GM10248 (cell line): ENCODE measurements at regions not wholly inside any gene's neighbourhood (a gene's known extent, or its start where the extent isn't known, plus 50 kb on each side); places are given as distances from the start of the nearest gene placed in this dataset.

Experiments
- CTCF ChIA-PET: fragments of 300-600 bp; sonication (Branson Sonifier 250); formaldehyde crosslinking; extraction: SDS; loops from one replicate; lab custom pipeline; 2021; ENCODE audit warnings: antibody characterized with exemption; lab: Yijun Ruan, JAX
- POLR2A ChIA-PET: fragments of 350-650 bp; sonication (Branson Sonifier 250); formaldehyde crosslinking; extraction: SDS; loops from one replicate; lab custom pipeline; 2020; ENCODE audit warnings: antibody characterized with exemption; lab: Yijun Ruan, JAX
- DNase-seq: peaks from one replicate; pipeline ENCODE4 v3.0.0; 2012; ENCODE audit errors: extremely low spot score
- TF ChIP-seq, protein P1 (sequence below): IDR thresholded peaks from 2 replicates; pipeline ENCODE4 v1.5.1; 2012; ENCODE audit warnings: mild to moderate bottlenecking, low read depth; ENCODE audit errors: extremely low read depth, missing control alignments, control extremely low read depth

DNA sequence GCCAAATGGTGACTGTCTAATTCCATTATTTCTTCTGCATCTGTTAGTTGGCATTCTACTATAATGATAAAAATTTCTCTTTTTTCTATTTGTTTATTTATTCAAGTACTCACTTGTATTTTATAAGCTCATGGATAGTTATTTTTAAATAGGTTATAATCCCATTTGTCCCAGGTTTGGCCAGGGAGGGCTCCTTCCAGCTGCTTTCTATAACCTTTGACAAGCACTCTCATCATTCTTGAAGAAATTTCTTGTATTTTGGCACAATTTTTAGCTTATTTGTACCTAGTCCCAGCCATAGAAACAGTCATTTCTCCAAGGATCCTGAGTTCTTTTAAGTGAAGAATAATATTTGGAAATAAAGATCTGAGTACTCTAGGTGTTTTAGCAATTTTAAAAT, 1038.6 kb upstream of the AGA start:
- no peak for DNase-seq
- ChIA-PET POLR2A (no interaction called here), CTCF (no interaction called here)
- TF ChIP-seq, protein P1, sequence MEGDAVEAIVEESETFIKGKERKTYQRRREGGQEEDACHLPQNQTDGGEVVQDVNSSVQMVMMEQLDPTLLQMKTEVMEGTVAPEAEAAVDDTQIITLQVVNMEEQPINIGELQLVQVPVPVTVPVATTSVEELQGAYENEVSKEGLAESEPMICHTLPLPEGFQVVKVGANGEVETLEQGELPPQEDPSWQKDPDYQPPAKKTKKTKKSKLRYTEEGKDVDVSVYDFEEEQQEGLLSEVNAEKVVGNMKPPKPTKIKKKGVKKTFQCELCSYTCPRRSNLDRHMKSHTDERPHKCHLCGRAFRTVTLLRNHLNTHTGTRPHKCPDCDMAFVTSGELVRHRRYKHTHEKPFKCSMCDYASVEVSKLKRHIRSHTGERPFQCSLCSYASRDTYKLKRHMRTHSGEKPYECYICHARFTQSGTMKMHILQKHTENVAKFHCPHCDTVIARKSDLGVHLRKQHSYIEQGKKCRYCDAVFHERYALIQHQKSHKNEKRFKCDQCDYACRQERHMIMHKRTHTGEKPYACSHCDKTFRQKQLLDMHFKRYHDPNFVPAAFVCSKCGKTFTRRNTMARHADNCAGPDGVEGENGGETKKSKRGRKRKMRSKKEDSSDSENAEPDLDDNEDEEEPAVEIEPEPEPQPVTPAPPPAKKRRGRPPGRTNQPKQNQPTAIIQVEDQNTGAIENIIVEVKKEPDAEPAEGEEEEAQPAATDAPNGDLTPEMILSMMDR = no peak

DNA sequence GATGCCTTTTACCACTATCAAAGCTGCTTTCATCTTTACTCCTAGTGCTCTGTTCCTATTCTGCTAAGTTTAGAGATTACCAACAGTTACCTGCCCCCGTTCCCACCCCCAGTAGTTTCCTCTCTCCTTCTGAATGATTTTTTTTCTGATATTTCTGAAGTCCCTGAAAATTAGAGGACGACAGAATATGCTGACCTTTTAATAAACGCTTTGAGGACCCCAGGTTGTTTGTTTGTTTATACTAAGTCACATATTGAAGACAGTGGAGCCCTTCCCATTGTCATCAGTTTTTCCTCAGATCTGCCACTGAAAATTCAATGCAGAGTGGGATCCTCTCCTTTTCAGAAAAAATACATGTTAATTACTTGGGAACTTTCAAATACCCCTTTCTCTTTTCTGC, 1039.3 kb upstream of the AGA start:
- CTCF ChIA-PET = no interaction called here
- POLR2A ChIA-PET = no interaction called here
- TF ChIP-seq, protein P1 = no peak
- DNase-seq = no peak

DNA sequence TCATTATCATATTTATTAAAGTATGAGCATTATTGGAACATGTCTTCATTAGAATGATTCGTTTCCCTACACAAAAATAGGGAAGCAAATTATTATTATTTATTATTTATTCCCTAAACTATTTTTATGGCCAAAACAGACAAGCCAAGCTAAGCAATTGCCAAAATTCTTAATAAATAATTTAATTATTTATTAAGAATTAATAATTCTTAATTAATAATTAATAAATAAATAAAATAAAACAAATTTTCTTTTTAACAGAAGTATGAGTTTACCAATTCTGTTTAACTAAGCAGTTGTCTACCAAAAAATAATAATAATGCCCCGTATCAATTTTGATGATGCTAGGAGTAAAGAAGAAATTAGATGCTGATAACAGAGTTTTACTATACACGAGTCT, 1080.8 kb upstream of the AGA start:
- no peak for DNase-seq
- CTCF ChIA-PET = interaction anchor here (1.1 kb wide), 1 partner anchor 32 kb away, joined by 3 read pairs; no protein-coding TSS in a partner anchor
- POLR2A ChIA-PET = no interaction called here
- TF ChIP-seq, protein P1 = no peak

DNA sequence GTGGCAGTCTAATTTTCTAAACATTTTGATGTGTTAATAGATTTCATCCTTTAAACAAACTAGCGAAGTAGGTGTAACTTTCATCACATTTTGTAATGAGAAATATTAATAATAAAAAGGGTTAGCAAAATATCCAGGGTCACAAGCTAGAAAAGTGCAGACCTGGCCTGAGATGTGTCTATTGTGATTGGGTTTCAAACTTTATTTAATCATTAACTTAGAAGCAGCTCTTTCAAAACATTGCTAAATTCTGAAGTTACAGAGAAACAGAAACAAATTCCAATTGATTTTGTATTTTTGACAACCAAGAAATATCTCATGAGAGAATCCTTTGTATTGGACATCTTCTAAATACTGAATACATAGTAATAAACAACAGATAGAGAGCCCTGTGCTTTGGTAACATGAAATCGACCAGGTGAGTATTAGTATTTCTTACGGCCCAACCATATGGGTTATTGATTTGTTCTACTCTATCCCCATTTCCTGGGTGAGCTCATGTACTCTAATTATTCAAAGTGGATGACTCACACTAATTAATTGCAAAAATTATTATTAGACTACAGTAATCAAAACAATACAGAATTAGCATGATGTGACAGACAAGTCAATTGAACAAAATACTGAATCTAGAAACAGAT, 1093.8 kb upstream of the AGA start:
- ChIA-PET CTCF (no interaction called here), POLR2A (no interaction called here)
- TF ChIP-seq, protein P1 = no peak
- no peak for DNase-seq

DNA sequence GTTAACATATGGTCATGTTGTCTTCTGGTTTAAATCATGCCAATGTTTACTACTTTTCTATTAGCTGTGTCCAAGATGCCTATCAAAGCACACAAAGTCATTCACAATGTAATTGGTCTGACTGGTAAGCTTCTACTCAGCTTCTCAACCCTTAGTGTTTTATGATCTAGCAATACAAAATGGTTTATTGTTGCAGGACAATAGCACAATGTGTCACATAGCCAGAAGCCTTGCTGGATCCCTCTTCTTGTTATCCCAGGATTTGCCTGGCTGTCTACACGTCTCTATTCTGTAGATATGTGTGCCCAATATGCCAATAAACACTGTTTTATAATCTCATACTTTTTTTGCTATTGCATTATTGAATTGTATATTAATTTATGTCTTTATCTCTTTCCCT, 1111.0 kb upstream of the AGA start:
- CTCF ChIA-PET = interaction anchor here (1.3 kb wide), 1 partner anchor 10 kb away, joined by 3 read pairs; no protein-coding TSS in a partner anchor
- POLR2A ChIA-PET = no interaction called here
- TF ChIP-seq, protein P1 = no peak
- DNase-seq = no peak

DNA sequence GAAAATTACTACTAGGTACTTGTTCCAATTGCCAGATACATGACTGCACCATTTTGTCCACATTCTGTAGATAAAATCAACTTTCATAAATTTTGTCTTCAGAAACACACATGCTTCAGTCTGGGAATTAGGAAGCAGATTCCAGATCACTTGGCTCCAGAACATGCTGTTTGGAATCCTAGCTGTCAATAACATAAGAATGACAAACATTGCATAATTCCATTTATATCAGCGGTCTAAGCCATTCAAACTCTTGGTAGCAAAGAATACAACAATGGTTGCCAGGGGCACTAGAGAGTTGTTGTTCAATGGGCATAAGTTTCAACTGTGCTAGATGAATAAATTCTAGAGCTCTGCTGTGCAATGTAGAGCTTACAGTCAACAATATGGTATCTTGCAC, 1112.1 kb upstream of the AGA start:
- no peak for DNase-seq
- ChIA-PET POLR2A (no interaction called here), CTCF (no interaction called here)
- TF ChIP-seq, protein P1 = no peak
